HCT116 (cell line): ENCODE measurements at regions not wholly inside any gene's neighbourhood (a gene's known extent, or its start where the extent isn't known, plus 50 kb on each side); places are given as distances from the start of the nearest gene placed in this dataset.

Experiments used
- ATAC-seq: fragments of 200-7000 bp; cut with Tn5 transposase; 2 replicates; pipeline ENCODE4 v1.9.1; 2020; ENCODE audit warnings: mild to moderate bottlenecking, moderate library complexity
- BruUV-seq: library from RNA; stranded (reverse); fragments of 400-500 nt; replicated peaks from 2 replicates; lab custom pipeline; 2021; lab: Mats Ljungman, UMichigan
- CTCF ChIA-PET: fragments of 300-600 bp; sonication (Branson Sonifier 250); formaldehyde crosslinking; loops from one replicate; lab custom pipeline; 2021; ENCODE audit warnings: antibody characterized with exemption; lab: Charles Lee
- POLR2A ChIA-PET: fragments of 300-600, 350-600 bp; sonication (Branson Sonifier 250); formaldehyde crosslinking; loops from one replicate; lab custom pipeline; 2021; ENCODE audit warnings: antibody characterized with exemption; lab: Charles Lee
- RAD21 ChIA-PET, 2 experiments: fragments of 300-600 bp; sonication (Branson Sonifier 250); formaldehyde crosslinking; loops; one replicate each; lab custom pipeline; 2023; ENCODE audit warnings: low total read pairs in 2 of 2; ENCODE audit not compliant: uncharacterized antibody in 2 of 2, unreplicated experiment in 2 of 2, low non-redundant PET in 1 of 2; lab: Charles Lee
- DNase-seq: peaks from one replicate; pipeline ENCODE4 v3.0.0-alpha.2; 2010; ENCODE audit warnings: low read depth, low spot score
- H2AFZ ChIP-seq: fragments of 200-600 bp; shearing (Covaris generic), sonication (generic); 2 replicates; pipeline ENCODE4 v1.6.1; 2017; ENCODE audit warnings: low read depth, mixed run types, mixed read lengths, antibody characterized with exemption, low read length; ENCODE audit not compliant: poor library complexity, severe bottlenecking
- H3K27ac ChIP-seq: 2 replicates; pipeline ENCODE4 v1.5.1; 2012; ENCODE audit warnings: low read depth, low read length
- H3K27me3 ChIP-seq: fragments of 200-600 bp; sonication (generic); 2 replicates; pipeline ENCODE4 v1.6.1; 2016; ENCODE audit warnings: mixed run types, low read length, mixed read lengths; ENCODE audit not compliant: insufficient read depth
- H3K36me3 ChIP-seq, 2 experiments: fragments of 200-500 bp in 1 of 2; fragments of 200-600 bp in 1 of 2; sonication (Bioruptor generic) in 1 of 2; sonication (generic) in 1 of 2; 2 replicates each; pipeline versions ENCODE4 v1.5.1 to v1.6.1; 2014 to 2016; ENCODE audit warnings: low read length in 2 of 2, inconsistent platforms in 1 of 2, mixed read lengths in 1 of 2, mixed run types in 1 of 2; ENCODE audit not compliant: insufficient read depth in 2 of 2, control insufficient read depth in 1 of 2
- H3K4me1 ChIP-seq, 2 experiments: fragments of 200-600 bp in 1 of 2; sonication (generic) in 1 of 2; 2 replicates each; pipeline versions ENCODE4 v1.5.1 to v1.6.1; 2012 to 2017; ENCODE audit warnings: low read length in 2 of 2, inconsistent platforms in 1 of 2, mild to moderate bottlenecking in 1 of 2, mixed read lengths in 1 of 2, mixed run types in 1 of 2, moderate library complexity in 1 of 2; ENCODE audit not compliant: insufficient read depth in 2 of 2, control insufficient read depth in 1 of 2
- H3K4me2 ChIP-seq: fragments of 200-600 bp; sonication (generic); 2 replicates; pipeline ENCODE4 v1.6.1; 2017; ENCODE audit warnings: mixed run types, low read length, mixed read lengths
- H3K4me3 ChIP-seq, 2 experiments: fragments of 200-600 bp in 1 of 2; sonication (generic) in 1 of 2; replicated peaks in 1 of 2; 2 replicates each; pipeline ENCODE4 v1.5.1; 2011 to 2016; ENCODE audit warnings: low read length in 2 of 2, control low read depth in 1 of 2, low read depth in 1 of 2, mild to moderate bottlenecking in 1 of 2, mixed read lengths in 1 of 2, mixed run types in 1 of 2
- H3K79me2 ChIP-seq: fragments of 200-600 bp; sonication (generic); 2 replicates; pipeline ENCODE4 v1.6.1; 2017; ENCODE audit warnings: mild to moderate bottlenecking, mixed run types, low read length, moderate library complexity, mixed read lengths; ENCODE audit not compliant: insufficient read depth
- H3K9ac ChIP-seq: fragments of 200-600 bp; sonication (generic); 2 replicates; pipeline ENCODE4 v1.6.1; 2016; ENCODE audit warnings: low read length, mixed read lengths
- H3K9me2 ChIP-seq: fragments of 200-600 bp; sonication (generic), shearing (Covaris generic); 2 replicates; pipeline ENCODE4 v1.6.1; 2017; ENCODE audit warnings: mixed run types, mild to moderate bottlenecking, moderate library complexity; ENCODE audit not compliant: insufficient read depth
- H3K9me3 ChIP-seq, 2 experiments: fragments of 200-500 bp in 1 of 2; fragments of 200-600 bp in 1 of 2; sonication (Bioruptor generic) in 1 of 2; sonication (generic) in 1 of 2; 2 replicates each; pipeline ENCODE4 v1.6.1; 2014 to 2017; ENCODE audit warnings: low read length in 2 of 2, mixed read lengths in 2 of 2, inconsistent platforms in 1 of 2, low read depth in 1 of 2, mild to moderate bottlenecking in 1 of 2, mixed run types in 1 of 2, moderate library complexity in 1 of 2; ENCODE audit not compliant: control insufficient read depth in 1 of 2, insufficient read depth in 1 of 2
- H4K20me1 ChIP-seq: fragments of 200-600 bp; sonication (generic), shearing (Covaris generic); 2 replicates; pipeline ENCODE4 v1.6.1; 2017; ENCODE audit warnings: mixed run types, mild to moderate bottlenecking, moderate library complexity; ENCODE audit not compliant: insufficient read depth
- EGR1 ChIP-seq: IDR thresholded peaks from 2 replicates; pipeline ENCODE4 v1.6.1; 2012; ENCODE audit warnings: low read depth
- ELF1 ChIP-seq: IDR thresholded peaks from 2 replicates; pipeline ENCODE4 v1.6.1; 2012; ENCODE audit warnings: low read depth, borderline replicate concordance
- EZH2 ChIP-seq: fragments of 200-600 bp; sonication (generic); IDR thresholded peaks from 2 replicates; pipeline ENCODE4 v1.6.1; 2017; ENCODE audit warnings: antibody characterized with exemption, mixed run types
- EZH2phosphoT487 ChIP-seq: fragments of 200-600 bp; IDR thresholded peaks from 2 replicates; pipeline ENCODE4 v1.6.1; 2018; ENCODE audit warnings: antibody characterized with exemption, borderline replicate concordance
- RAD21 ChIP-seq: IDR thresholded peaks from 2 replicates; pipeline ENCODE4 v1.6.1; 2012; ENCODE audit warnings: low read depth, mild to moderate bottlenecking
- SRF ChIP-seq: IDR thresholded peaks from 2 replicates; pipeline ENCODE4 v1.6.1; 2012; ENCODE audit warnings: low read depth
- TCF7L2 ChIP-seq: IDR thresholded peaks from 2 replicates; pipeline ENCODE4 v1.7.0; 2011; ENCODE audit warnings: borderline replicate concordance, inconsistent platforms; ENCODE audit not compliant: insufficient read depth, insufficient read length; ENCODE audit errors: extremely low read depth
- YY1 ChIP-seq: IDR thresholded peaks from 2 replicates; pipeline ENCODE4 v1.6.1; 2011; ENCODE audit warnings: low read length, low read depth, moderate library complexity, mild to moderate bottlenecking; ENCODE audit not compliant: insufficient replicate concordance; ENCODE audit errors: extremely low read depth
- ZFX ChIP-seq: fragments of 450-650 bp; IDR thresholded peaks from 2 replicates; pipeline ENCODE4 v1.6.1; 2017
- intact Hi-C: fragments of 100-400 bp; cut with micrococcal nuclease; formaldehyde crosslinking; loops from 2 replicates; pipeline ENCODE4 v1.10.0; 2022
- TF ChIP-seq, protein P1 (sequence below): IDR thresholded peaks from 2 replicates; pipeline ENCODE4 v1.6.1; 2011; ENCODE audit warnings: mild to moderate bottlenecking, low read length, moderate library complexity; ENCODE audit not compliant: insufficient replicate concordance; ENCODE audit errors: extremely low read depth
- TF ChIP-seq, protein P2 (sequence below): IDR thresholded peaks from 2 replicates; pipeline ENCODE4 v1.6.1; 2012; ENCODE audit warnings: low read depth

DNA sequence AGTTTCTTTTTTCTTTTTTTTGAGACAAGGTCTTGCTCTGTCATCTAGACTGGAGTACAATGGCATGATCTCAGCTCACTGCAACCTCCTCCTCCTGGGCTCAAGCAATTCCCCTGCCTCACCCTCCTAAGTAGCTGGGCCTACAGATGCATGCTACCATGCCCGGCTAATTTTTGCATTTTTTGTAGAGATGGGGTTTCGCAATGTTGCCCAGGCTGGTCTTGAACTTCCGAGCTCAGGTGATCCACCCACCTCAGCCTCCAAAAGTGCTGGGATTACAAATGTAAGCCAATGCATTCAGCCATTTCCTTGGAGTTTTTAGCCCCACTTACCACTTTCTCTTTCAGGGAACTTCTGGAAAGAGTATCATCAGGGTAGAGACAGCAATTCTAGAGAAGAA, 153.3 kb upstream of the THSD7B start:
- Histone ChIP-seq H3K9me2 (no peaks in the 10 kb centered on the region), H3K27ac (no peak overlapping the region), H3K4me3 (no peak overlapping the region), H3K79me2 (no peaks in the 10 kb centered on the region), H3K27me3 (peaks cover 6% of the 10 kb centered on the region), H3K36me3 (no peaks in the 10 kb centered on the region), H2AFZ (no peak overlapping the region), H3K4me2 (no peak overlapping the region), H4K20me1 (no peaks in the 10 kb centered on the region), H3K9ac (no peak overlapping the region), H3K9me3 (no peaks in the 10 kb centered on the region), H3K4me1 (no peaks in the 10 kb centered on the region)
- intact Hi-C loops: no loop called here
- no peak for DNase-seq
- ChIA-PET CTCF (no interaction called here), POLR2A (no interaction called here), RAD21 (no interaction called here)
- BruUV-seq: no TSS peak
- ATAC-seq: no peak
- TF ChIP-seq YY1 (no peak), TCF7L2 (no peak), EZH2phosphoT487 (no peak), SRF (no peak), EGR1 (no peak), ELF1 (no peak), RAD21 (no peak), ZFX (no peak), EZH2 (no peak)
- TF ChIP-seq, protein P1, sequence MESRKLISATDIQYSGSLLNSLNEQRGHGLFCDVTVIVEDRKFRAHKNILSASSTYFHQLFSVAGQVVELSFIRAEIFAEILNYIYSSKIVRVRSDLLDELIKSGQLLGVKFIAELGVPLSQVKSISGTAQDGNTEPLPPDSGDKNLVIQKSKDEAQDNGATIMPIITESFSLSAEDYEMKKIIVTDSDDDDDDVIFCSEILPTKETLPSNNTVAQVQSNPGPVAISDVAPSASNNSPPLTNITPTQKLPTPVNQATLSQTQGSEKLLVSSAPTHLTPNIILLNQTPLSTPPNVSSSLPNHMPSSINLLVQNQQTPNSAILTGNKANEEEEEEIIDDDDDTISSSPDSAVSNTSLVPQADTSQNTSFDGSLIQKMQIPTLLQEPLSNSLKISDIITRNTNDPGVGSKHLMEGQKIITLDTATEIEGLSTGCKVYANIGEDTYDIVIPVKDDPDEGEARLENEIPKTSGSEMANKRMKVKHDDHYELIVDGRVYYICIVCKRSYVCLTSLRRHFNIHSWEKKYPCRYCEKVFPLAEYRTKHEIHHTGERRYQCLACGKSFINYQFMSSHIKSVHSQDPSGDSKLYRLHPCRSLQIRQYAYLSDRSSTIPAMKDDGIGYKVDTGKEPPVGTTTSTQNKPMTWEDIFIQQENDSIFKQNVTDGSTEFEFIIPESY: no peak
- TF ChIP-seq, protein P2, sequence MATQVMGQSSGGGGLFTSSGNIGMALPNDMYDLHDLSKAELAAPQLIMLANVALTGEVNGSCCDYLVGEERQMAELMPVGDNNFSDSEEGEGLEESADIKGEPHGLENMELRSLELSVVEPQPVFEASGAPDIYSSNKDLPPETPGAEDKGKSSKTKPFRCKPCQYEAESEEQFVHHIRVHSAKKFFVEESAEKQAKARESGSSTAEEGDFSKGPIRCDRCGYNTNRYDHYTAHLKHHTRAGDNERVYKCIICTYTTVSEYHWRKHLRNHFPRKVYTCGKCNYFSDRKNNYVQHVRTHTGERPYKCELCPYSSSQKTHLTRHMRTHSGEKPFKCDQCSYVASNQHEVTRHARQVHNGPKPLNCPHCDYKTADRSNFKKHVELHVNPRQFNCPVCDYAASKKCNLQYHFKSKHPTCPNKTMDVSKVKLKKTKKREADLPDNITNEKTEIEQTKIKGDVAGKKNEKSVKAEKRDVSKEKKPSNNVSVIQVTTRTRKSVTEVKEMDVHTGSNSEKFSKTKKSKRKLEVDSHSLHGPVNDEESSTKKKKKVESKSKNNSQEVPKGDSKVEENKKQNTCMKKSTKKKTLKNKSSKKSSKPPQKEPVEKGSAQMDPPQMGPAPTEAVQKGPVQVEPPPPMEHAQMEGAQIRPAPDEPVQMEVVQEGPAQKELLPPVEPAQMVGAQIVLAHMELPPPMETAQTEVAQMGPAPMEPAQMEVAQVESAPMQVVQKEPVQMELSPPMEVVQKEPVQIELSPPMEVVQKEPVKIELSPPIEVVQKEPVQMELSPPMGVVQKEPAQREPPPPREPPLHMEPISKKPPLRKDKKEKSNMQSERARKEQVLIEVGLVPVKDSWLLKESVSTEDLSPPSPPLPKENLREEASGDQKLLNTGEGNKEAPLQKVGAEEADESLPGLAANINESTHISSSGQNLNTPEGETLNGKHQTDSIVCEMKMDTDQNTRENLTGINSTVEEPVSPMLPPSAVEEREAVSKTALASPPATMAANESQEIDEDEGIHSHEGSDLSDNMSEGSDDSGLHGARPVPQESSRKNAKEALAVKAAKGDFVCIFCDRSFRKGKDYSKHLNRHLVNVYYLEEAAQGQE: no peak
